ENCODE measurements at regions not wholly inside any gene's neighbourhood (a gene's known extent, or its start where the extent isn't known, plus 50 kb on each side); places are given as distances from the start of the nearest gene placed in this dataset.

DNA sequence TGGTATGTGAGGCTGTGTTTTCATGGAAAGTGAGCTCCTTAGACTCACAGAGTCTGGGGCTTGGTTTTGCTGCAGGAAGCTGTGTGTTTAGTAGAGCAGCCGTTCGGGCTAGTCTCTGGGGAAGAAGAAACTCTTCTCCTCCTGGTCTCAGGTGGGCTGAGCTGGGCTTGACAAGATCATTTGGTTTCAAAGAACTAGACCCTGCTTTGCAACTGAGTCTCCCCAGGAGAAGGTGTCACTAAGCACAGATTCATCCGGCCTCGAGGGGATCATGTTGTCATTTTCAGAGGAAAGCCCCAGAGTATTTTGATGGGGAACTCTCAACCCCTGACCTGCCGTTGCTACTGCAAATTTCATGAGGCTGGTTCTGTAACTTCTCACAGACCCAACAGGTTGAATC is 188.5 kb downstream of the FAM43A start:
- Histone ChIP-seq H3K27ac (ENCODE audit: low read depth, low read length) (no peak overlapping the region), H3K9me3 (ENCODE audit: low read depth, low read length) (no peaks in the 10 kb centered on the region), H3K4me3 (ENCODE audit: insufficient read depth, low read length) (no peak overlapping the region), H3K4me2 (ENCODE audit: insufficient read depth, low read length) (no peak overlapping the region), H3K36me3 (ENCODE audit: insufficient read depth, low read length) (no peaks in the 10 kb centered on the region), H3K27me3 (ENCODE audit: insufficient read depth, low read length) (peaks cover 8% of the 10 kb centered on the region), H4K20me1 (ENCODE audit: insufficient read depth, low read length) (no peaks in the 10 kb centered on the region), H3K79me2 (ENCODE audit: insufficient read depth, low read length) (no peaks in the 10 kb centered on the region), H2AFZ (ENCODE audit: low read length) (no peak overlapping the region), H3K4me1 (ENCODE audit: insufficient read depth, low read length) (peaks cover 8% of the 10 kb centered on the region)
- no peak for DNase-seq (ENCODE audit: insufficient read length, low spot score, missing footprints)
- TF ChIP-seq, protein P1, sequence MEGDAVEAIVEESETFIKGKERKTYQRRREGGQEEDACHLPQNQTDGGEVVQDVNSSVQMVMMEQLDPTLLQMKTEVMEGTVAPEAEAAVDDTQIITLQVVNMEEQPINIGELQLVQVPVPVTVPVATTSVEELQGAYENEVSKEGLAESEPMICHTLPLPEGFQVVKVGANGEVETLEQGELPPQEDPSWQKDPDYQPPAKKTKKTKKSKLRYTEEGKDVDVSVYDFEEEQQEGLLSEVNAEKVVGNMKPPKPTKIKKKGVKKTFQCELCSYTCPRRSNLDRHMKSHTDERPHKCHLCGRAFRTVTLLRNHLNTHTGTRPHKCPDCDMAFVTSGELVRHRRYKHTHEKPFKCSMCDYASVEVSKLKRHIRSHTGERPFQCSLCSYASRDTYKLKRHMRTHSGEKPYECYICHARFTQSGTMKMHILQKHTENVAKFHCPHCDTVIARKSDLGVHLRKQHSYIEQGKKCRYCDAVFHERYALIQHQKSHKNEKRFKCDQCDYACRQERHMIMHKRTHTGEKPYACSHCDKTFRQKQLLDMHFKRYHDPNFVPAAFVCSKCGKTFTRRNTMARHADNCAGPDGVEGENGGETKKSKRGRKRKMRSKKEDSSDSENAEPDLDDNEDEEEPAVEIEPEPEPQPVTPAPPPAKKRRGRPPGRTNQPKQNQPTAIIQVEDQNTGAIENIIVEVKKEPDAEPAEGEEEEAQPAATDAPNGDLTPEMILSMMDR (IDR thresholded peaks at IDR 0.05; ENCODE audit: extremely low read depth, low read depth, low read length): no peak

DNA sequence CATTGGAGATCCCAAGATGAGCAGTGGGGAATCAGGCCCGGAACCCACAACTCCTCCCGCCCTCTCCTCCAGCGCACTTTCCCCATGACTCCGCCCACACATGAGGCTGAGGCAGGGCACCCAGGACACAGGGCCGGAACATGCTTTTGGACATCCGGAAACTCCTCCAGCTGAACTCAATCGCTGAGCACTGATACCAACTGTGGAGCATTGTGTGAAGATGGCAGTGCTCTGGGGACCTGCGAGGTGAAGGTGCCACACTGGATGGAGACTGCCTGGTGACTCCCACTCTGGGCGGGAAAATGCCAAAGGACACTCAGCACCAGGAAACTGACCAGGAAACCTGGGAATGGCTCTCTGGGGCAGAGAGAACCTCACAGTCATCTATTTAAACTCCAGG is 189.1 kb downstream of the FAM43A start:
- Histone ChIP-seq H3K36me3 (ENCODE audit: insufficient read depth, low read length) (no peaks in the 10 kb centered on the region), H2AFZ (ENCODE audit: low read length) (no peak overlapping the region), H3K27me3 (ENCODE audit: insufficient read depth, low read length) (peaks cover 8% of the 10 kb centered on the region), H3K27ac (ENCODE audit: low read depth, low read length) (no peak overlapping the region), H3K4me1 (ENCODE audit: insufficient read depth, low read length) (peaks cover 8% of the 10 kb centered on the region), H3K79me2 (ENCODE audit: insufficient read depth, low read length) (no peaks in the 10 kb centered on the region), H4K20me1 (ENCODE audit: insufficient read depth, low read length) (no peaks in the 10 kb centered on the region), H3K4me3 (ENCODE audit: insufficient read depth, low read length) (no peak overlapping the region), H3K9me3 (ENCODE audit: low read depth, low read length) (no peaks in the 10 kb centered on the region), H3K4me2 (ENCODE audit: insufficient read depth, low read length) (no peak overlapping the region)
- no peak for DNase-seq (ENCODE audit: insufficient read length, low spot score, missing footprints)
- TF ChIP-seq, protein P1 (IDR thresholded peaks at IDR 0.05; ENCODE audit: extremely low read depth, low read depth, low read length): no peak

DNA sequence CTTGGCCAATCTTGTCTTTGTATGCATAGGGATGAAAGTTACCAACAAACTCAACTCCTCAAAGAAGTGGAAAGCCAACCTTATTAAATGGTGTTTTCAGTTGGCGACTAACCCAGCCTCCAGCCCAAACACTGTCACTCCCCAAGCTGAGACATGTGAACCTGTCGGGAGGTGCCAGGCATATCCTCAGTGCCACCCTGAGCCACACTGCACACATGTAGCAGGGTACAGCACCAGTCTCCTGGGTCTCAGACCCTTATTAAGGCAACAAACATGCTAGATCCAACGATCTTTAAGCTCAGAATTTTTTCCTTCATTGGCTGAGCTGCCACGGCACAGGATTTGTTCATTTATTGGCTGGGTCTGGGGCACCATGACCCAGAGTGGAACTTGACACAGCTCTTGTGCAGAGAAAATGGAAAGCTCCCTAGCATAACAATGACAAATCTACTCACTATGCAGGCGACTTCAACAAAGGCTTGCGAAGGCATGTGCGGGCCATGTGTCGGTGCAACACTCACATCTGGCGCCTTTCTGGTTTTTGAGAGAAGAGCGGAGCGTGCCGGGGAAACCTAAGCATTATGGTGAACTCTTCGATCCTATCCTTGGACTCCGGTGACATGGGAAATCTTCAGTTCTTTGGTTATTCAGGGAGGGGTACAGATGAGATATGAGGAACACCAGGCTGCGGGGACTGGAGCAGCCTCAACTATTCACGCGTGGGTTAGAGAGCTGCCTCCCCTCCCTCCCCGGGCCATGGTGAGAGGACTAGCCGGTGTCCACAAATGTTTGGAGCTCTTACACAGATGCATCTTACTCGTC is 190.1 kb downstream of the FAM43A start:
- H4K20me1 ChIP-seq (ENCODE audit: insufficient read depth, low read length): no peaks in the 10 kb centered on the region
- no peak overlapping the region for H3K4me3 ChIP-seq (ENCODE audit: insufficient read depth, low read length)
- H3K27me3 ChIP-seq (ENCODE audit: insufficient read depth, low read length): peaks cover 8% of the 10 kb centered on the region
- peaks cover 10% of the 10 kb centered on the region for H3K4me1 ChIP-seq (ENCODE audit: insufficient read depth, low read length)
- H3K4me2 ChIP-seq (ENCODE audit: insufficient read depth, low read length): no peak overlapping the region
- TF ChIP-seq, protein P1 (IDR thresholded peaks at IDR 0.05; ENCODE audit: extremely low read depth, low read depth, low read length): no peak
- no peak for DNase-seq (ENCODE audit: insufficient read length, low spot score, missing footprints)
- H3K27ac ChIP-seq (ENCODE audit: low read depth, low read length): no peak overlapping the region
- no peak overlapping the region for H2AFZ ChIP-seq (ENCODE audit: low read length)
- H3K9me3 ChIP-seq (ENCODE audit: low read depth, low read length): no peaks in the 10 kb centered on the region
- no peaks in the 10 kb centered on the region for H3K36me3 ChIP-seq (ENCODE audit: insufficient read depth, low read length)
- no peaks in the 10 kb centered on the region for H3K79me2 ChIP-seq (ENCODE audit: insufficient read depth, low read length)

DNA sequence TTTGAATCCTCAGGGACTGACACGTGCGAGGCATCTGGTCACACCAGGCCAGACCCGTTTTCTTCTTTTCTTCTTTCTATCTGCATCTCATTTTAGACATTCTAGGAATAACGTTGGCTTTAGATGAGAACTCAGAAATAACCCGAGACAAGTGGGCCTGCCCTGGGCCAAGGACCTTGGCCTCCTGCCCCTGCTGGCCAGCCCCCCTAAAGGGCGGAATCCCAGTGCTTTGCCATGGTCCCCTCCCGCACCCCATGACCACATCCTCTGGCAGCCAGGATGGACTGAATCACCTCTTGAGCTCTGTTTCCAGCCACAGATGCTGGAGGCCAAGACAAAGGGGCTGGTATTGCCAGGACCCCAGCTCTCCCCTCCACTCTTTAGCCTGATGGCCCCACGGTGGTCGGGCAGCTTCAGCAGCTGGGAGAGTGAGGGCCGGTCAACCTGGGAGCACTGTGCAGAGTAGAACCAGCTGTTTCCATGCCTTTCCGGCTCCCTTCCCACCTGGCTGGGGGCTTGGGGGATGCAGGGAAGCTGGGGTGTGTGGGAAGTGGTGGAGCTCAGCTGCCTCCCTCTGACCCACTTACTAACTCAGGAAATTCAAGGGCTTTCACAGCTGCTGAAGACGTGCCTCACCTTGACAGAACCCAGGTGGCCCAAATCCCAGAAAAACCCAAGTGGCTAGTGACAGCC is 190.9 kb downstream of the FAM43A start:
- H3K79me2 ChIP-seq (ENCODE audit: insufficient read depth, low read length): no peaks in the 10 kb centered on the region
- no peaks in the 10 kb centered on the region for H3K36me3 ChIP-seq (ENCODE audit: insufficient read depth, low read length)
- no peak overlapping the region for H3K27ac ChIP-seq (ENCODE audit: low read depth, low read length)
- TF ChIP-seq, protein P1 (IDR thresholded peaks at IDR 0.05; ENCODE audit: extremely low read depth, low read depth, low read length): no peak
- DNase-seq (ENCODE audit: insufficient read length, low spot score, missing footprints): no peak
- no peak overlapping the region for H3K4me3 ChIP-seq (ENCODE audit: insufficient read depth, low read length)
- H3K27me3 ChIP-seq (ENCODE audit: insufficient read depth, low read length): peaks cover 8% of the 10 kb centered on the region
- no peaks in the 10 kb centered on the region for H4K20me1 ChIP-seq (ENCODE audit: insufficient read depth, low read length)
- peaks cover 10% of the 10 kb centered on the region for H3K4me1 ChIP-seq (ENCODE audit: insufficient read depth, low read length)
- no peaks in the 10 kb centered on the region for H3K9me3 ChIP-seq (ENCODE audit: low read depth, low read length)
- H2AFZ ChIP-seq (ENCODE audit: low read length): no peak overlapping the region
- no peak overlapping the region for H3K4me2 ChIP-seq (ENCODE audit: insufficient read depth, low read length)
